ENCODE measurements at regions not wholly inside any gene's neighbourhood (a gene's known extent, or its start where the extent isn't known, plus 50 kb on each side); places are given as distances from the start of the nearest gene placed in this dataset.

DNA sequence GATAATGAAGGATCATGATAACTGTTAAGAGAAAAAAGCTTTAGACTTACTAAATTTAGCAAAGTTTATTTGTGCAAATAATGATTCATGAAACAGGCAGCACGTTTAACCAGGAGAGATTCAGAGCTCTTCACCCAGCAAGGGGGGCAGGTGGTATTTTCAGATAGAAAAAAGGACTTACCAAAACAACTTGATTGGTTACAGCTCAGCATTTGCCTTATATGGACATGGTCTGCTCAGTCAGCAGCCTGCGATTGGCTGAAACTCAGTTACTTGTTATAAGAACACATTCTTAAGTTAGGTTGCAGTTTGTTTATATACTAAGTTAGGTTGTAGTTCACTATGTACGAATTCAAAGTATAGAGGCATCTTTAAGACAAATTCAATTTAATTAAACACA lies 165.6 kb downstream of the DUSP10 start:
- TF ChIP-seq EZH2 (IDR thresholded peaks at IDR 0.05; ENCODE audit: low read length, missing control alignments), result no peak
- TF ChIP-seq, protein P1, sequence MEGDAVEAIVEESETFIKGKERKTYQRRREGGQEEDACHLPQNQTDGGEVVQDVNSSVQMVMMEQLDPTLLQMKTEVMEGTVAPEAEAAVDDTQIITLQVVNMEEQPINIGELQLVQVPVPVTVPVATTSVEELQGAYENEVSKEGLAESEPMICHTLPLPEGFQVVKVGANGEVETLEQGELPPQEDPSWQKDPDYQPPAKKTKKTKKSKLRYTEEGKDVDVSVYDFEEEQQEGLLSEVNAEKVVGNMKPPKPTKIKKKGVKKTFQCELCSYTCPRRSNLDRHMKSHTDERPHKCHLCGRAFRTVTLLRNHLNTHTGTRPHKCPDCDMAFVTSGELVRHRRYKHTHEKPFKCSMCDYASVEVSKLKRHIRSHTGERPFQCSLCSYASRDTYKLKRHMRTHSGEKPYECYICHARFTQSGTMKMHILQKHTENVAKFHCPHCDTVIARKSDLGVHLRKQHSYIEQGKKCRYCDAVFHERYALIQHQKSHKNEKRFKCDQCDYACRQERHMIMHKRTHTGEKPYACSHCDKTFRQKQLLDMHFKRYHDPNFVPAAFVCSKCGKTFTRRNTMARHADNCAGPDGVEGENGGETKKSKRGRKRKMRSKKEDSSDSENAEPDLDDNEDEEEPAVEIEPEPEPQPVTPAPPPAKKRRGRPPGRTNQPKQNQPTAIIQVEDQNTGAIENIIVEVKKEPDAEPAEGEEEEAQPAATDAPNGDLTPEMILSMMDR (conservative IDR thresholded peaks at IDR 0.05 in 1 of 2, IDR thresholded peaks at IDR 0.05 in 1 of 2; ENCODE audit: low read depth in 1 of 2, low read length in 2 of 2), result no peak
